A673 (cell line): ENCODE measurements at regions not wholly inside any gene's neighbourhood (a gene's known extent, or its start where the extent isn't known, plus 50 kb on each side); places are given as distances from the start of the nearest gene placed in this dataset.

Experiments used
- BruUV-seq: library from RNA; stranded (reverse); fragments of 400-500 nt; replicated peaks from 2 replicates; lab custom pipeline; 2021; lab: Mats Ljungman, UMichigan
- CTCF ChIA-PET: fragments of 300-600 bp; sonication (Branson Sonifier 250); formaldehyde crosslinking; loops from one replicate; lab custom pipeline; 2022; ENCODE audit warnings: antibody characterized with exemption; lab: Charles Lee
- POLR2A ChIA-PET: fragments of 300-600 bp; sonication (Branson Sonifier 250); formaldehyde crosslinking; loops from one replicate; lab custom pipeline; 2022; ENCODE audit warnings: antibody characterized with exemption; ENCODE audit not compliant: low non-redundant PET; lab: Charles Lee
- DNase-seq: peaks from one replicate; pipeline ENCODE4 v3.0.0-alpha.2; 2015; ENCODE audit warnings: low spot score
- H3K27ac ChIP-seq: fragments of 200-600 bp; sonication (generic); 2 replicates; pipeline ENCODE4 v1.5.1; 2016; ENCODE audit warnings: mixed run types, low read depth, mild to moderate bottlenecking, mixed read lengths, antibody characterized with exemption, low read length; ENCODE audit not compliant: poor library complexity, severe bottlenecking
- H3K27me3 ChIP-seq: fragments of 200-600 bp; sonication (generic); replicated peaks from 2 replicates; pipeline ENCODE4 v1.6.1; 2017; ENCODE audit warnings: mixed run types, low read depth, mild to moderate bottlenecking, mixed read lengths, antibody characterized with exemption, low read length; ENCODE audit not compliant: insufficient read depth, poor library complexity
- H3K36me3 ChIP-seq: fragments of 200-600 bp; sonication (generic); 2 replicates; pipeline ENCODE4 v1.6.1; 2016; ENCODE audit warnings: mixed run types, mild to moderate bottlenecking, mixed read lengths, antibody characterized with exemption, low read length; ENCODE audit not compliant: insufficient read depth, poor library complexity, severe bottlenecking
- H3K4me1 ChIP-seq: fragments of 200-600 bp; sonication (generic); 2 replicates; pipeline ENCODE4 v1.6.1; 2017; ENCODE audit warnings: mixed run types, mild to moderate bottlenecking, mixed read lengths, antibody characterized with exemption, low read length; ENCODE audit not compliant: insufficient read depth, poor library complexity, severe bottlenecking
- H3K4me3 ChIP-seq: fragments of 200-600 bp; sonication (generic); 2 replicates; pipeline ENCODE4 v1.5.1; 2016; ENCODE audit warnings: low read depth, mixed run types, mild to moderate bottlenecking, mixed read lengths, low read length; ENCODE audit not compliant: poor library complexity, severe bottlenecking
- H3K9me3 ChIP-seq: fragments of 200-600 bp; sonication (generic); 2 replicates; pipeline ENCODE4 v1.6.1; 2016; ENCODE audit warnings: mixed run types, low read depth, mild to moderate bottlenecking, mixed read lengths, antibody characterized with exemption, low read length; ENCODE audit not compliant: poor library complexity, severe bottlenecking
- CTCF ChIP-seq: fragments of 300-800, 200-600 bp; sonication (generic); conservative IDR thresholded peaks from 2 replicates; pipeline ENCODE4 v1.5.1; 2017; ENCODE audit warnings: low read depth, mild to moderate bottlenecking, antibody characterized with exemption, low read length, moderate library complexity, mixed read lengths
- EZH2 ChIP-seq: fragments of 200-600 bp; sonication (generic); IDR thresholded peaks from 2 replicates; pipeline ENCODE4 v1.6.1; 2017; ENCODE audit warnings: borderline replicate concordance, low read depth, mild to moderate bottlenecking, mixed read lengths, antibody characterized with exemption, low read length; ENCODE audit not compliant: poor library complexity, severe bottlenecking
- intact Hi-C: fragments of 100-400 bp; cut with micrococcal nuclease; formaldehyde crosslinking; loops from one replicate; pipeline ENCODE4 v1.10.0; 2022; ENCODE audit not compliant: unreplicated experiment

- no peak overlapping the region for H3K27ac ChIP-seq
- H3K27me3 ChIP-seq = no peaks in the 10 kb centered on the region
- H3K4me3 ChIP-seq = no peak overlapping the region
- H3K9me3 ChIP-seq = no peaks in the 10 kb centered on the region
- DNase-seq = no peak
- BruUV-seq = no TSS peak
- intact Hi-C loops = no loop called here
- no peaks in the 10 kb centered on the region for H3K36me3 ChIP-seq
- no peak for TF ChIP-seq CTCF
- TF ChIP-seq EZH2 = no peak
- ChIA-PET POLR2A (no interaction called here), CTCF (no interaction called here)
- no peaks in the 10 kb centered on the region for H3K4me1 ChIP-seq
Observed at GRCh38 chr21:18023711-18024110, 204.6 kb upstream of the C21orf91 start.

GRCh38 chr21:18023157-18023556, 204.0 kb upstream of the C21orf91 start:
- ChIA-PET CTCF (no interaction called here), POLR2A (no interaction called here)
- no peak for DNase-seq
- no peaks in the 10 kb centered on the region for H3K36me3 ChIP-seq
- TF ChIP-seq EZH2 (no peak), CTCF (no peak)
- no peaks in the 10 kb centered on the region for H3K4me1 ChIP-seq
- no peak overlapping the region for H3K4me3 ChIP-seq
- H3K27ac ChIP-seq = no peak overlapping the region
- H3K27me3 ChIP-seq = no peaks in the 10 kb centered on the region
- BruUV-seq = no TSS peak
- intact Hi-C loops = no loop called here
- H3K9me3 ChIP-seq = no peaks in the 10 kb centered on the region

GRCh38 chr21:18007121-18007520, 188.0 kb upstream of the C21orf91 start:
- no peak for TF ChIP-seq CTCF
- Histone ChIP-seq H3K27me3 (no peaks in the 10 kb centered on the region), H3K27ac (no peak overlapping the region), H3K36me3 (no peaks in the 10 kb centered on the region), H3K9me3 (no peaks in the 10 kb centered on the region), H3K4me3 (no peak overlapping the region), H3K4me1 (no peaks in the 10 kb centered on the region)
- POLR2A ChIA-PET = no interaction called here
- intact Hi-C loops = no loop called here
- no peak for DNase-seq
- BruUV-seq = no TSS peak
- CTCF ChIA-PET = no interaction called here
